PC-9 (cell line): ENCODE measurements at regions not wholly inside any gene's neighbourhood (a gene's known extent, or its start where the extent isn't known, plus 50 kb on each side); places are given as distances from the start of the nearest gene placed in this dataset.

ENCODE experiments used
- BruUV-seq: library from RNA; stranded (reverse); fragments of 400-500 nt; replicated peaks from 2 replicates; lab custom pipeline; 2021; lab: Mats Ljungman, UMichigan
- CTCF ChIA-PET: fragments of 300-600 bp; sonication (Branson Sonifier 250); formaldehyde crosslinking; loops from one replicate; lab custom pipeline; 2022; ENCODE audit warnings: antibody characterized with exemption; lab: Charles Lee
- POLR2A ChIA-PET: fragments of 300-600 bp; sonication (Branson Sonifier 250); formaldehyde crosslinking; loops from one replicate; lab custom pipeline; 2022; ENCODE audit warnings: antibody characterized with exemption; ENCODE audit not compliant: unreplicated experiment; lab: Charles Lee
- DNase-seq, 2 experiments: peaks; one replicate each; pipeline versions ENCODE4 v3.0.0 to v3.0.0-alpha.2; 2015 to 2022; ENCODE audit warnings: mixed read lengths in 1 of 2
- H2AFZ ChIP-seq: fragments of 200-600 bp; sonication (generic); 2 replicates; pipeline ENCODE4 v1.8.1; 2017; ENCODE audit warnings: antibody characterized with exemption
- H3F3A ChIP-seq: fragments of 200-600 bp; sonication (generic); 2 replicates; pipeline ENCODE4 v1.8.1; 2017; ENCODE audit warnings: antibody characterized with exemption, mild to moderate bottlenecking, low read depth; ENCODE audit not compliant: insufficient read depth
- H3K27ac ChIP-seq: fragments of 200-600 bp; sonication (generic); 2 replicates; pipeline ENCODE4 v1.6.1; 2016; ENCODE audit warnings: mixed run types
- H3K27me3 ChIP-seq: fragments of 200-600 bp; sonication (generic); 2 replicates; pipeline ENCODE4 v1.6.1; 2016; ENCODE audit warnings: low read depth, mixed run types; ENCODE audit not compliant: insufficient read depth
- H3K36me3 ChIP-seq: fragments of 200-600 bp; sonication (generic); 2 replicates; pipeline ENCODE4 v1.6.1; 2016; ENCODE audit warnings: low read depth, mixed run types
- H3K4me1 ChIP-seq: fragments of 200-600 bp; sonication (generic); replicated peaks from 2 replicates; pipeline ENCODE4 v1.6.1; 2016; ENCODE audit warnings: mixed run types; ENCODE audit not compliant: insufficient read depth
- H3K4me2 ChIP-seq: fragments of 200-600 bp; sonication (generic); 2 replicates; pipeline ENCODE4 v1.6.1; 2017; ENCODE audit warnings: mixed run types
- H3K4me3 ChIP-seq: fragments of 200-600 bp; sonication (generic); 2 replicates; pipeline ENCODE4 v1.6.1; 2016; ENCODE audit warnings: mixed run types
- H3K79me2 ChIP-seq: fragments of 200-600 bp; sonication (generic); 2 replicates; pipeline ENCODE4 v1.6.1; 2017; ENCODE audit warnings: low read depth, mixed run types
- H3K9me2 ChIP-seq: fragments of 200-600 bp; sonication (generic); 2 replicates; pipeline ENCODE4 v1.8.1; 2017; ENCODE audit warnings: mild to moderate bottlenecking; ENCODE audit not compliant: insufficient read depth
- H3K9me3 ChIP-seq: fragments of 200-600 bp; sonication (generic); 2 replicates; pipeline ENCODE4 v1.8.1; 2016; ENCODE audit warnings: low read depth; ENCODE audit not compliant: insufficient read depth
- H4K20me1 ChIP-seq: fragments of 200-600 bp; sonication (generic); 2 replicates; pipeline ENCODE4 v1.8.1; 2017; ENCODE audit not compliant: insufficient read depth
- EZH2 ChIP-seq: fragments of 200-600 bp; sonication (generic); IDR thresholded peaks from 2 replicates; pipeline ENCODE4 v1.8.0; 2017; ENCODE audit warnings: antibody characterized with exemption, low read depth
- intact Hi-C: fragments of 100-400 bp; cut with micrococcal nuclease; formaldehyde crosslinking; loops from one replicate; pipeline ENCODE4 v1.10.0; 2022; ENCODE audit not compliant: unreplicated experiment
- TF ChIP-seq, protein P1 (sequence below): fragments of 200-600 bp; sonication (generic); conservative IDR thresholded peaks from 2 replicates; pipeline ENCODE4 v1.6.1; 2017; ENCODE audit warnings: mixed run types, antibody characterized with exemption, mild to moderate bottlenecking, moderate library complexity

DNA sequence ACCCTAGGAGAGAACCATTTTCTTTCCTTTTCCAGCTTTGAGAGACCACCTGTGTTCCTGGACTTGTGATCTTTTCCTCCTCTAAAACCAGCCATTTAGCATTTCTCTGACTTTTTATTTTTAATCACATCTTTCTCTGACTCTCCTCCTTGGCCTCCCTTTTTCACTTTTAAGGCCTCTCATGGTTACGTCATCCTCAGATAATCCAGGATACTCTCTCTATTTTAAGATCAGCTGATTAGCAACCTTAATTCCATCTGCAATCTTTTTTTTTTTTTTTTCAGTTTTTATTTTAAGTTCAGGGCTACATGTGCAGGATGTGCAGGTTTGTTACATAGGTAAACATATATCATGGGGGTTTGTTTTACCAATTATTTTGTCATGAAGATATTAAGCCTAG is 54.0 kb downstream of the RFPL4B start:
- TF ChIP-seq, protein P1, sequence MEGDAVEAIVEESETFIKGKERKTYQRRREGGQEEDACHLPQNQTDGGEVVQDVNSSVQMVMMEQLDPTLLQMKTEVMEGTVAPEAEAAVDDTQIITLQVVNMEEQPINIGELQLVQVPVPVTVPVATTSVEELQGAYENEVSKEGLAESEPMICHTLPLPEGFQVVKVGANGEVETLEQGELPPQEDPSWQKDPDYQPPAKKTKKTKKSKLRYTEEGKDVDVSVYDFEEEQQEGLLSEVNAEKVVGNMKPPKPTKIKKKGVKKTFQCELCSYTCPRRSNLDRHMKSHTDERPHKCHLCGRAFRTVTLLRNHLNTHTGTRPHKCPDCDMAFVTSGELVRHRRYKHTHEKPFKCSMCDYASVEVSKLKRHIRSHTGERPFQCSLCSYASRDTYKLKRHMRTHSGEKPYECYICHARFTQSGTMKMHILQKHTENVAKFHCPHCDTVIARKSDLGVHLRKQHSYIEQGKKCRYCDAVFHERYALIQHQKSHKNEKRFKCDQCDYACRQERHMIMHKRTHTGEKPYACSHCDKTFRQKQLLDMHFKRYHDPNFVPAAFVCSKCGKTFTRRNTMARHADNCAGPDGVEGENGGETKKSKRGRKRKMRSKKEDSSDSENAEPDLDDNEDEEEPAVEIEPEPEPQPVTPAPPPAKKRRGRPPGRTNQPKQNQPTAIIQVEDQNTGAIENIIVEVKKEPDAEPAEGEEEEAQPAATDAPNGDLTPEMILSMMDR, result no peak
- TF ChIP-seq EZH2, result no peak
- no TSS peak for BruUV-seq
- no peaks in the 10 kb centered on the region for H3K4me1 ChIP-seq

DNA sequence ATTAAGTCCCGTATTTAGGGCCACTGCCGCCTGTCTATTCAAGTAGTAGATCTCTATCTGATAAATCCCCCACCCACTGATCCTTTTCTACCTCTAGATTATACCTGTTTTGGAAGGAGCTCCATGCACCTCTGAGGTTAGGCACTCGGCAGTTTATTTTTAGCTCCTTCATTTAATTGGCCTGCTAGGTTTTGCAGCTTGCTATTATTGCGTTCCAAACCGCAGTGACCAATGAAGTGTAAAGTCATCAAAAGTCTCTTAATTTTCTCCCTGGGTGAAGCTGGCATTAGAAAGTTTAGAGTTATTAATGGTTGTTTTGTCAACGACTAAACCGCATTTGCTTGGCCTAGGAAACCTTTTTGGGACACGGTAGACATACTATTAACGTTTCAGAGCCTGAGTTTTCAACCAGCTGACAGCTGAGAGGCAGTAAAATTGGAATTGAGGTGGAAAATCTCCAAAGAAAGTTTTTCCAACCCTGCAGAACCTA is 60.0 kb downstream of the RFPL4B start:
- Histone ChIP-seq H3K27me3 (no peaks in the 10 kb centered on the region), H3K9me3 (no peaks in the 10 kb centered on the region), H3F3A (no peaks in the 10 kb centered on the region), H3K4me1 (no peaks in the 10 kb centered on the region), H3K79me2 (no peaks in the 10 kb centered on the region), H3K4me3 (no peak overlapping the region), H3K9me2 (no peaks in the 10 kb centered on the region), H2AFZ (no peak overlapping the region), H3K27ac (no peak overlapping the region), H4K20me1 (no peaks in the 10 kb centered on the region), H3K4me2 (no peak overlapping the region), H3K36me3 (no peaks in the 10 kb centered on the region)
- no TSS peak for BruUV-seq
- POLR2A ChIA-PET, result interaction anchor here (0.7 kb wide), 1 partner anchor 256 kb away, joined by 6 read pairs; no protein-coding TSS in a partner anchor
- peak in 1 of 2 experiments; percentile 17 for DNase-seq
- no peak for TF ChIP-seq EZH2
- TF ChIP-seq, protein P1, result no peak
- intact Hi-C loops, result no loop called here
- CTCF ChIA-PET, result no interaction called here

More for the DNA sequence above, 54.0 kb downstream of the RFPL4B start:
- no peak overlapping the region for H3K27ac ChIP-seq
- H3K9me3 ChIP-seq, result peaks cover 13% of the 10 kb centered on the region; the same call in 1 of the 2 replicates
- H3F3A ChIP-seq, result no peaks in the 10 kb centered on the region
- no peak overlapping the region for H3K4me2 ChIP-seq
- intact Hi-C loops, result no loop called here
- POLR2A ChIA-PET, result no interaction called here
- CTCF ChIA-PET, result no interaction called here
- no peaks in the 10 kb centered on the region for H3K9me2 ChIP-seq
- no peaks in the 10 kb centered on the region for H3K36me3 ChIP-seq
- H2AFZ ChIP-seq, result no peak overlapping the region
- H3K27me3 ChIP-seq, result no peaks in the 10 kb centered on the region
- no peak overlapping the region for H3K4me3 ChIP-seq
- no peaks in the 10 kb centered on the region for H4K20me1 ChIP-seq
- no peaks in the 10 kb centered on the region for H3K79me2 ChIP-seq
- DNase-seq, result no peak

DNA sequence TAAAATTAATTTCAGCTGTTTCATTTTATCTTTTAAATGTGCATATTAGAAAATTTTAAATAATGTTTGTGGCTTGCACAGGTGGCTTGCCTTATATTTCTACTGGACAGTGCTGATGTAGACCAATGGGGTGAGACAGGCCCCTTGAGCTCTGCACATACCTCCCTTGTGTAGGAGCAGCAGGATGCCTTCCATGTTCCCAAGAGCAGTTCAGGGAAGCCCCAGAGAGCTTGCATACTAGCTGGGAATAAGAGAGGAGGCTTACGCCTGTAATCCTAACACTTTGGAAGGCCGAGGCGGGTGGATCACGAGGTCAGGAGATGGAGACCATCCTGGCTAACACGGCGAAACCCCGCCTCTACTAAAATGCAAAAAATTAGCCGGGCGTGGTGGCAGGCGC is 61.4 kb downstream of the RFPL4B start:
- Histone ChIP-seq H3K4me2 (no peak overlapping the region), H3K9me2 (no peaks in the 10 kb centered on the region), H3K79me2 (no peaks in the 10 kb centered on the region), H3K4me3 (no peak overlapping the region), H2AFZ (no peak overlapping the region), H3K27me3 (no peaks in the 10 kb centered on the region), H4K20me1 (no peaks in the 10 kb centered on the region), H3K4me1 (0 out of 2 replicates have a peak, but pooled peaks cover 2% of the 10 kb centered on the region), H3K9me3 (no peaks in the 10 kb centered on the region), H3F3A (no peaks in the 10 kb centered on the region), H3K36me3 (no peaks in the 10 kb centered on the region), H3K27ac (no peak overlapping the region)
- no peak for DNase-seq
- ChIA-PET POLR2A (no interaction called here), CTCF (no interaction called here)
- no TSS peak for BruUV-seq
- intact Hi-C loops, result no loop called here
- TF ChIP-seq, protein P1, result no peak
- no peak for TF ChIP-seq EZH2
